Choroid plexus epithelial cell (primary cell): ENCODE measurements at regions not wholly inside any gene's neighbourhood (a gene's known extent, or its start where the extent isn't known, plus 50 kb on each side); places are given as distances from the start of the nearest gene placed in this dataset.

Experiments
- DNase-seq: peaks from one replicate; pipeline ENCODE4 v3.0.0-alpha.2; 2010; ENCODE audit warnings: low read depth
- H3K4me3 ChIP-seq: 2 replicates; pipeline ENCODE4 v1.5.1; 2011; ENCODE audit warnings: low read depth, mild to moderate bottlenecking, control low read depth, low read length, moderate library complexity
- TF ChIP-seq, protein P1 (sequence below): conservative IDR thresholded peaks from 2 replicates; pipeline ENCODE4 v1.5.1; 2011; ENCODE audit warnings: low read depth, mild to moderate bottlenecking, control low read depth, inconsistent platforms, low read length, moderate library complexity

DNA sequence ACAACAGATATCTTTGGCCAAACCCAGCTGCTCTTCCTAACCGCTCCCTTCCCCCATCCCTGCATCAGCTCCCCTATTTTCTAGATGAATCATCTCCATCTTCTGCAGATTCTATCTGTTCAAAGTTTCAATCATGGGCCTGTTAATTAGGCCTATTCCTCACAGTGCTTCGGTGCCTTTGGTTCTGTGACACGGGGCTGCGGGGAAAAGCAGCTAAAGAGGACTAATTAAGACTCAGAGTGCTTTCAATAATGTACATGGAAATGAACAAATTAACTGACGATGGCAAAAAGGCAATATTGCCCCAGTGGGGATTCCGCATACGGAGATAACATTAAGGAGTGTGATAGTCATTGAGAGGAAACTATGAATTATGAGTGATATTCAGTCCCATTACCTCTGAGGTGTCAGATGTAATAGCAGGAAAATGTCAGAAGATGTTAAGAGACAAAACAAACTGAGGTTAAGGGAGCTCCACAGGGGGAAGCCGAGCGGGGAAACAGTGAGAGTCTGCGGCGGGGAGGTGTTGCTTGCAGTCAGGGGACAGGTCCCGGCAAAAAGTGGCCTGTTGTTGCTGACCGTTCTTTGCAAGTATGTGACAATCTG lies 716.9 kb downstream of the TYW1 start:
- TF ChIP-seq, protein P1, sequence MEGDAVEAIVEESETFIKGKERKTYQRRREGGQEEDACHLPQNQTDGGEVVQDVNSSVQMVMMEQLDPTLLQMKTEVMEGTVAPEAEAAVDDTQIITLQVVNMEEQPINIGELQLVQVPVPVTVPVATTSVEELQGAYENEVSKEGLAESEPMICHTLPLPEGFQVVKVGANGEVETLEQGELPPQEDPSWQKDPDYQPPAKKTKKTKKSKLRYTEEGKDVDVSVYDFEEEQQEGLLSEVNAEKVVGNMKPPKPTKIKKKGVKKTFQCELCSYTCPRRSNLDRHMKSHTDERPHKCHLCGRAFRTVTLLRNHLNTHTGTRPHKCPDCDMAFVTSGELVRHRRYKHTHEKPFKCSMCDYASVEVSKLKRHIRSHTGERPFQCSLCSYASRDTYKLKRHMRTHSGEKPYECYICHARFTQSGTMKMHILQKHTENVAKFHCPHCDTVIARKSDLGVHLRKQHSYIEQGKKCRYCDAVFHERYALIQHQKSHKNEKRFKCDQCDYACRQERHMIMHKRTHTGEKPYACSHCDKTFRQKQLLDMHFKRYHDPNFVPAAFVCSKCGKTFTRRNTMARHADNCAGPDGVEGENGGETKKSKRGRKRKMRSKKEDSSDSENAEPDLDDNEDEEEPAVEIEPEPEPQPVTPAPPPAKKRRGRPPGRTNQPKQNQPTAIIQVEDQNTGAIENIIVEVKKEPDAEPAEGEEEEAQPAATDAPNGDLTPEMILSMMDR, result no peak
- DNase-seq, result no peak
- H3K4me3 ChIP-seq, result no peak overlapping the region

DNA sequence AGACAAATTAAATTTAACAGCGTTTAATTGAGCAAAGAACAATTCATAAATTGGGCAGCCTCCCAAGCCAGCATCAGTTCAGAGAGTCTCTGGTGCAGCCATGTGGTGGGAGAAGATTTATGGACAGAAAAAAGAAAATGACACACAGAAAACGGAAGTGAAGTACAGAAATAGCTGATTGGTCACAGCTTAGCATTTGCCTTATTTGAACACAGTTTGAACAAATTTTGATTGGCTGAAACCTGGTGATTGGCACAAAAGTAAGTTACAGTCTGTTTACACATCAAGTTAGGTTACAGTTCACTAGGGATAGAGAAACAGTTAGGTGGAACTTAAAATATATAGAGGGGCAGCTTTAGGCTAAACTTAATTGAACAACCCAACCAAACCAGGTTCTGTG lies 720.1 kb downstream of the TYW1 start:
- DNase-seq, result no peak

DNA sequence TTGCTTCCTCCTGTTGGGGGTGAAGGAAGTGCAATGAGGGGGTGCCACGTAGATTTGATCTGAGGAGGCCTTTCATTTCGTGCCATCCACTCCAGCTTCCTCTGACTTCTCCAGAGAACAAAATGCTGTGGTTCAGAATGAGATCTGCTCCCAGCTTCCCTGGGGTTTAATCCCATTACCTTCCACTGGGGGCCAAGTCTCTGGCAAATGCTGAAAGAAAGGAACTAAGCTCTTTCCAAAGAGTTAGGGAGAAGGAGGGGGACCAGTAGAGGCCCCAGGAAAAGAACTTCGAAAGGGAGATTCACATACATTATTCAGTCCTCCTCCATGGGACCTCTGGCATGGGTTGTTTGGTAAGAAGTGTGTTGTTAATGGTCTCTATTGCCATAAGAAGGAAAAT lies 727.0 kb downstream of the TYW1 start:
- TF ChIP-seq, protein P1, result no peak
- no peak for DNase-seq
- H3K4me3 ChIP-seq, result no peak overlapping the region

More for the DNA sequence above, 720.1 kb downstream of the TYW1 start:
- no peak overlapping the region for H3K4me3 ChIP-seq
- TF ChIP-seq, protein P1, result no peak

DNA sequence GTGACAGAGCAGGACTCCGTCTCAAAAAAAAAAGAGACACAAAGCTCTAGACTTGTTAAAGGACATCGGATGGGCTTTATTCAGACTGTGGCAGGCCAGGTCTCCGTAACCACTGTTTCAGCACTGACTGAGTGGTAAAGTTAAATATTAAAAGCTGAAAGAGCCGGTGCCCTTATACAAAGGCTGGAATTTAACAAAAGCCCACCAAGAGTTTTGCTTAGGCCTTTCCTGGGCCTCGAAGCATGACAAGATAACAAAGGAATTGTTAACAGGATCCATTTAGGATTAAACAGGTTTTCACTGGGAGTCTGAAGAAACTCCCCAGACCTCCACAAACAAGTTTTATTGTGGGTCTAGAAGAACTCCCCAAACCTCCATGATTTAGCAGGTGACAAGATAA lies 727.8 kb downstream of the TYW1 start:
- TF ChIP-seq, protein P1, result no peak
- DNase-seq, result no peak
- no peak overlapping the region for H3K4me3 ChIP-seq

DNA sequence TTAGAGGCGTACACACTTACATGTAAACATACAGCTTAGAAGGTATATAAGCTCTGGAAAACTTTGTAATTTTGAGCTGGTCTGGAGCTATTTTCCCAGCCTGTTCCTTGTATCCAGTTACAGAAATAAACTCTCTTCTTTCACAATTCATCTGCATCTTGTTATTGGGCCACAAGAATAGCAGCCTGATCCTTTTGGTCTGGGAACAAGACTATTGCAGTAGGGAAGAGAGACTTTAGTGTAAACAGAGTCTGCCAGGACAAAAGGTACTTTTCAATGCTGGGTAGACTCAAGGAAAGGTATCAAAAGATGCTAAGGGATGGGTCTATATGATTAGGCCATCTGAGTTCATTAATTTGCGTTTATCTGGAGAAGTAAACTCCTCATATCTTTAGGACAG lies 728.3 kb downstream of the TYW1 start:
- DNase-seq, result no peak
- TF ChIP-seq, protein P1, result no peak
- no peak overlapping the region for H3K4me3 ChIP-seq

DNA sequence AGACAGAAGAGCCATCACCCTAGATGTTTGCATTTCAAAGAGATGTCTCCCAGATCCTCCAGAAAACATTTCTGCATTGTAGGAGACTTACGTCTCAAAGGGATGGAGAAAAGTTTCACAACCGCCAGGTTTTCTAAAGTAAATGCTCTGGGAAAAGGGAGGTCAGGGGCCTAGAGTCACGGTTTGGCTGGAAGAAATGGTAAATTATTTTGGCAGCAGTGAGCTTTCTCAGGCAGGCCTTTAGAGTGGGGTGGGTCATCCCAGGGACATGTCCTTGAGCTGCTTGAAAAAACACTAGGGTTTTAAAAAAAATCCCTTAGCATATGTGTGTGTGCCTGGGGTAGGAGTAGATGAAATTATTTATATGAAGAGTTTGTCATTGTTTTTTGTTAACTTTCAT lies 728.8 kb downstream of the TYW1 start:
- no peak for DNase-seq
- TF ChIP-seq, protein P1, result no peak
- no peak overlapping the region for H3K4me3 ChIP-seq

DNA sequence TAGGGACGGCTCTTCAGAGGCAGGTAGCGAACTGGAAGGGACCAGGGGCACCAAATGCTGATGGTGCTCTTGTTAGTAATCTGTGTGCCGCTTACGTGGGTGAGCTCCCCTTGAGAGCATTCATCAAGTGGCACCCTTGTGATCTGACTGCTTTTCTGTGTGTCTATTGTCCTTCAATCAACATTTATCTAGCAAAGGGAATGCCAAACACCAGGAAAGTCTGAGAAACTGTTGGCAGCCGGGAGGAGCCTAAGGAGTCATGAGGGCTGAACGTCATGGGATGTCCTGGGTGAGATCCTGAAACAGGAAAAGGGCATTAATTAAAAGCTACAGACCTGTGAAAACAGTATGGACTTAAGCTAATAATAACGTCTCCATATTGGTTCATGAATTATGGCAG lies 733.1 kb downstream of the TYW1 start:
- no peak overlapping the region for H3K4me3 ChIP-seq
- TF ChIP-seq, protein P1, result no peak
- no peak for DNase-seq
